ENCODE measurements at regions not wholly inside any gene's neighbourhood (a gene's known extent, or its start where the extent isn't known, plus 50 kb on each side); places are given as distances from the start of the nearest gene placed in this dataset.

DNA sequence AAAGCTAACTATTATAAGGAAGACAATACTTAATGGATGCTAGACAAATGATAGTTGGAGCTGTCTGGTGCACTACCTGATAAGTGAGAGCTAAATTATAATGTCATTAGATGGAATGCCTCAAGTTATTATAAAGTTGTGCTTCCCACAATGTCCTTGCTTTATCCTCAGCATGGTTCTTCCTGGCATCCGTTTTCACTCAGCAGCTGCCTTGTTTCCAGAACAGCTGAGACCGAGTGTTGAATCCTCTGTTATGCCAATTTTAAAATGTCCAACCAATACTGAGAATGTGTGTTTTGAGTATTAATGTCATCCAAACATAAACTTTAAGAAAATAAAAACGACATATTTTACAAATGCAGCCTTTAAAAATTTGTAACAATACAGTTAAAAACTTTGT is 286.7 kb upstream of the SOX2 start:
- no peak for TF ChIP-seq POLR2A (IDR thresholded peaks at IDR 0.05)
- no peak for TF ChIP-seq POLR2AphosphoS5 (IDR thresholded peaks at IDR 0.05)
